IMR-90 (cell line): ENCODE measurements at regions not wholly inside any gene's neighbourhood (a gene's known extent, or its start where the extent isn't known, plus 50 kb on each side); places are given as distances from the start of the nearest gene placed in this dataset.

Source experiments
- CEBPB ChIP-seq: IDR thresholded peaks from 2 replicates; pipeline ENCODE4 v1.6.1; 2012; ENCODE audit warnings: low read depth, low read length, improper control_type of control experiment
- CHD1 ChIP-seq: IDR thresholded peaks from 2 replicates; pipeline ENCODE4 v1.6.1; 2012; ENCODE audit warnings: low read depth, low read length, improper control_type of control experiment
- CTCF ChIP-seq: conservative IDR thresholded peaks from 2 replicates; pipeline ENCODE4 v1.5.1; 2012; ENCODE audit warnings: mild to moderate bottlenecking, low read depth, low read length, improper control_type of control experiment
- FOS ChIP-seq: fragments of 150-350 bp; IDR thresholded peaks from 2 replicates; pipeline ENCODE4 v1.6.1; 2016; ENCODE audit warnings: low read depth, low read length
- MAFK ChIP-seq: IDR thresholded peaks from 2 replicates; pipeline ENCODE4 v1.6.1; 2012; ENCODE audit warnings: low read depth, low read length, improper control_type of control experiment
- MXI1 ChIP-seq: IDR thresholded peaks from 2 replicates; pipeline ENCODE4 v1.6.1; 2012; ENCODE audit warnings: low read depth, mild to moderate bottlenecking, low read length, moderate library complexity, borderline replicate concordance
- POLR2A ChIP-seq: IDR thresholded peaks from 2 replicates; pipeline ENCODE4 v1.6.1; 2012; ENCODE audit warnings: mild to moderate bottlenecking, low read depth, low read length
- RFX5 ChIP-seq: IDR thresholded peaks from 2 replicates; pipeline ENCODE4 v1.8.0; 2012; ENCODE audit warnings: low read depth, mild to moderate bottlenecking, low read length, moderate library complexity
- USF2 ChIP-seq: fragments of 150-350 bp; IDR thresholded peaks from 2 replicates; pipeline ENCODE4 v1.6.1; 2017; ENCODE audit warnings: mild to moderate bottlenecking, antibody characterized with exemption, low read length, low read depth
- TF ChIP-seq, protein P1 (sequence below): fragments of 150-350 bp; IDR thresholded peaks from 2 replicates; pipeline ENCODE4 v1.6.1; 2016; ENCODE audit warnings: low read depth, mild to moderate bottlenecking, low read length, moderate library complexity, borderline replicate concordance

GRCh38 chr7:42661312-42661711 lies 250.6 kb downstream of the C7orf25 start:
- TF ChIP-seq POLR2A (no peak), CTCF (no peak), MXI1 (no peak), MAFK (no peak), FOS (no peak), CHD1 (no peak), RFX5 (no peak), USF2 (no peak), CEBPB (no peak)
- TF ChIP-seq, protein P1, sequence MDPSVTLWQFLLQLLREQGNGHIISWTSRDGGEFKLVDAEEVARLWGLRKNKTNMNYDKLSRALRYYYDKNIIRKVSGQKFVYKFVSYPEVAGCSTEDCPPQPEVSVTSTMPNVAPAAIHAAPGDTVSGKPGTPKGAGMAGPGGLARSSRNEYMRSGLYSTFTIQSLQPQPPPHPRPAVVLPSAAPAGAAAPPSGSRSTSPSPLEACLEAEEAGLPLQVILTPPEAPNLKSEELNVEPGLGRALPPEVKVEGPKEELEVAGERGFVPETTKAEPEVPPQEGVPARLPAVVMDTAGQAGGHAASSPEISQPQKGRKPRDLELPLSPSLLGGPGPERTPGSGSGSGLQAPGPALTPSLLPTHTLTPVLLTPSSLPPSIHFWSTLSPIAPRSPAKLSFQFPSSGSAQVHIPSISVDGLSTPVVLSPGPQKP, result no peak
